Neural progenitor cell (in vitro differentiated cells): ENCODE measurements at regions not wholly inside any gene's neighbourhood (a gene's known extent, or its start where the extent isn't known, plus 50 kb on each side); places are given as distances from the start of the nearest gene placed in this dataset.

ENCODE experiments used
- DNase-seq: peaks from one replicate; pipeline ENCODE4 v3.0.0-alpha.2; 2016; ENCODE audit warnings: low spot score
- H2AFZ ChIP-seq: fragments of 200-600 bp; sonication (generic); replicated peaks from 2 replicates; pipeline ENCODE4 v1.6.1; 2016; ENCODE audit warnings: antibody characterized with exemption
- H3F3A ChIP-seq: fragments of 200-600 bp; sonication (generic); 2 replicates; pipeline ENCODE4 v1.6.1; 2016; ENCODE audit warnings: antibody characterized with exemption, low read depth
- H3K27ac ChIP-seq: fragments of 200-600 bp; sonication (generic); 2 replicates; pipeline ENCODE4 v1.5.1; 2016; ENCODE audit warnings: mild to moderate bottlenecking
- H3K27me3 ChIP-seq: fragments of 200-600 bp; sonication (generic); 2 replicates; pipeline ENCODE4 v1.6.1; 2016; ENCODE audit warnings: mild to moderate bottlenecking, moderate library complexity
- H3K36me3 ChIP-seq: fragments of 200-600 bp; sonication (generic); 2 replicates; pipeline ENCODE4 v1.5.1; 2016
- H3K4me1 ChIP-seq: fragments of 200-600 bp; sonication (generic); 2 replicates; pipeline ENCODE4 v1.6.1; 2016; ENCODE audit warnings: mixed run types
- H3K4me2 ChIP-seq: fragments of 200-600 bp; sonication (generic); 2 replicates; pipeline ENCODE4 v1.6.1; 2016
- H3K4me3 ChIP-seq: fragments of 200-600 bp; sonication (generic); 2 replicates; pipeline ENCODE4 v1.5.1; 2016
- H3K79me2 ChIP-seq: fragments of 200-600 bp; sonication (generic); 2 replicates; pipeline ENCODE4 v1.6.1; 2016; ENCODE audit warnings: low read depth
- H3K9ac ChIP-seq: fragments of 200-600 bp; sonication (generic); 2 replicates; pipeline ENCODE4 v1.6.1; 2016
- H3K9me3 ChIP-seq: fragments of 200-600 bp; sonication (generic); 2 replicates; pipeline ENCODE4 v1.5.1; 2016; ENCODE audit warnings: low read depth
- H4K20me1 ChIP-seq: fragments of 200-600 bp; sonication (generic); 2 replicates; pipeline ENCODE4 v1.6.1; 2016; ENCODE audit warnings: low read depth
- H3K27ac Mint-ChIP-seq: 3 replicates; pipeline ENCODE4 v1.8.0; 2021; ENCODE audit warnings: mixed read lengths
- H3K27me3 Mint-ChIP-seq: 2 replicates; pipeline ENCODE4 v1.8.0; 2022; ENCODE audit warnings: low read depth, mild to moderate bottlenecking, inconsistent platforms, moderate library complexity, mixed read lengths; ENCODE audit not compliant: insufficient read depth
- H3K36me3 Mint-ChIP-seq: 3 replicates; pipeline ENCODE4 v1.8.0; 2021; ENCODE audit warnings: mixed read lengths
- H3K4me1 Mint-ChIP-seq: 3 replicates; pipeline ENCODE4 v1.8.0; 2021; ENCODE audit warnings: mixed read lengths
- H3K4me3 Mint-ChIP-seq: 3 replicates; pipeline ENCODE4 v1.8.0; 2021; ENCODE audit warnings: mild to moderate bottlenecking, moderate library complexity, mixed read lengths
- H3K9me3 Mint-ChIP-seq: 3 replicates; pipeline ENCODE4 v1.8.0; 2020; ENCODE audit warnings: mixed read lengths
- EZH2 ChIP-seq: fragments of 200-600 bp; sonication (generic); IDR thresholded peaks from 2 replicates; pipeline ENCODE4 v1.6.1; 2017; ENCODE audit warnings: antibody characterized with exemption, mild to moderate bottlenecking, moderate library complexity
- EZH2phosphoT487 ChIP-seq: fragments of 200-600 bp; sonication (generic); IDR thresholded peaks from 2 replicates; pipeline ENCODE4 v1.6.1; 2017; ENCODE audit warnings: antibody characterized with exemption
- TF ChIP-seq, protein P1 (sequence below): fragments of 200-600 bp; sonication (generic); IDR thresholded peaks from 2 replicates; pipeline ENCODE4 v1.5.1; 2017; ENCODE audit warnings: antibody characterized with exemption, mild to moderate bottlenecking

GRCh38 chr6:91711518-91711917, 1124.6 kb upstream of the MAP3K7 start:
- Histone ChIP-seq H3K9ac (no peak overlapping the region), H3K27ac (no peak overlapping the region), H3K4me1 (no peaks in the 10 kb centered on the region), H3K36me3 (no peaks in the 10 kb centered on the region), H4K20me1 (no peaks in the 10 kb centered on the region), H3K4me3 (no peak overlapping the region), H3K4me2 (no peak overlapping the region), H3K9me3 (no peaks in the 10 kb centered on the region), H3K27me3 (no peaks in the 10 kb centered on the region), H3F3A (no peaks in the 10 kb centered on the region), H3K79me2 (no peaks in the 10 kb centered on the region), H2AFZ (no peak overlapping the region)
- DNase-seq, result no peak
- no peaks in the 10 kb centered on the region for H3K9me3 Mint-ChIP-seq
- TF ChIP-seq EZH2phosphoT487 (no peak), EZH2 (no peak)
- TF ChIP-seq, protein P1, sequence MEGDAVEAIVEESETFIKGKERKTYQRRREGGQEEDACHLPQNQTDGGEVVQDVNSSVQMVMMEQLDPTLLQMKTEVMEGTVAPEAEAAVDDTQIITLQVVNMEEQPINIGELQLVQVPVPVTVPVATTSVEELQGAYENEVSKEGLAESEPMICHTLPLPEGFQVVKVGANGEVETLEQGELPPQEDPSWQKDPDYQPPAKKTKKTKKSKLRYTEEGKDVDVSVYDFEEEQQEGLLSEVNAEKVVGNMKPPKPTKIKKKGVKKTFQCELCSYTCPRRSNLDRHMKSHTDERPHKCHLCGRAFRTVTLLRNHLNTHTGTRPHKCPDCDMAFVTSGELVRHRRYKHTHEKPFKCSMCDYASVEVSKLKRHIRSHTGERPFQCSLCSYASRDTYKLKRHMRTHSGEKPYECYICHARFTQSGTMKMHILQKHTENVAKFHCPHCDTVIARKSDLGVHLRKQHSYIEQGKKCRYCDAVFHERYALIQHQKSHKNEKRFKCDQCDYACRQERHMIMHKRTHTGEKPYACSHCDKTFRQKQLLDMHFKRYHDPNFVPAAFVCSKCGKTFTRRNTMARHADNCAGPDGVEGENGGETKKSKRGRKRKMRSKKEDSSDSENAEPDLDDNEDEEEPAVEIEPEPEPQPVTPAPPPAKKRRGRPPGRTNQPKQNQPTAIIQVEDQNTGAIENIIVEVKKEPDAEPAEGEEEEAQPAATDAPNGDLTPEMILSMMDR, result no peak
- H3K4me1 Mint-ChIP-seq, result peaks cover 5% of the 10 kb centered on the region
- peaks cover 5% of the 10 kb centered on the region for H3K27me3 Mint-ChIP-seq
- H3K36me3 Mint-ChIP-seq, result no peaks in the 10 kb centered on the region
- no peak overlapping the region for H3K27ac Mint-ChIP-seq
- no peak overlapping the region for H3K4me3 Mint-ChIP-seq

GRCh38 chr6:91710342-91710741, 1123.5 kb upstream of the MAP3K7 start:
- Histone ChIP-seq H3K9me3 (no peaks in the 10 kb centered on the region), H3K36me3 (no peaks in the 10 kb centered on the region), H3K4me2 (no peak overlapping the region), H2AFZ (no peak overlapping the region), H3K9ac (no peak overlapping the region), H4K20me1 (no peaks in the 10 kb centered on the region), H3K4me3 (no peak overlapping the region), H3F3A (no peaks in the 10 kb centered on the region), H3K27me3 (no peaks in the 10 kb centered on the region), H3K4me1 (no peaks in the 10 kb centered on the region), H3K79me2 (no peaks in the 10 kb centered on the region), H3K27ac (no peak overlapping the region)
- TF ChIP-seq, protein P1, result no peak
- no peak for TF ChIP-seq EZH2
- no peak for TF ChIP-seq EZH2phosphoT487
- H3K4me3 Mint-ChIP-seq, result no peak overlapping the region
- H3K9me3 Mint-ChIP-seq, result no peaks in the 10 kb centered on the region
- peaks cover 2% of the 10 kb centered on the region for H3K27me3 Mint-ChIP-seq
- no peak for DNase-seq
- no peak overlapping the region for H3K27ac Mint-ChIP-seq
- peaks cover 2% of the 10 kb centered on the region for H3K4me1 Mint-ChIP-seq
- H3K36me3 Mint-ChIP-seq, result no peaks in the 10 kb centered on the region

GRCh38 chr6:91708534-91708933, 1121.7 kb upstream of the MAP3K7 start:
- no peak overlapping the region for H3K9ac ChIP-seq
- H4K20me1 ChIP-seq, result no peaks in the 10 kb centered on the region
- H3K9me3 ChIP-seq, result no peaks in the 10 kb centered on the region
- Mint-ChIP-seq H3K4me3 (no peak overlapping the region), H3K4me1 (peaks cover 2% of the 10 kb centered on the region), H3K9me3 (no peaks in the 10 kb centered on the region), H3K27me3 (peaks cover 2% of the 10 kb centered on the region), H3K27ac (no peak overlapping the region), H3K36me3 (no peaks in the 10 kb centered on the region)
- no peaks in the 10 kb centered on the region for H3K36me3 ChIP-seq
- TF ChIP-seq, protein P1, result no peak
- no peak for TF ChIP-seq EZH2
- no peak for TF ChIP-seq EZH2phosphoT487
- H3K4me1 ChIP-seq, result no peaks in the 10 kb centered on the region
- no peak overlapping the region for H3K4me3 ChIP-seq
- H3K27me3 ChIP-seq, result no peaks in the 10 kb centered on the region
- H3K27ac ChIP-seq, result no peak overlapping the region
- H3K4me2 ChIP-seq, result no peak overlapping the region
- H3F3A ChIP-seq, result no peaks in the 10 kb centered on the region
- DNase-seq, result no peak
- no peak overlapping the region for H2AFZ ChIP-seq
- H3K79me2 ChIP-seq, result no peaks in the 10 kb centered on the region

GRCh38 chr6:91705646-91706045, 1118.8 kb upstream of the MAP3K7 start:
- Mint-ChIP-seq H3K27ac (no peak overlapping the region), H3K36me3 (no peaks in the 10 kb centered on the region), H3K4me3 (no peak overlapping the region), H3K27me3 (peaks cover 4% of the 10 kb centered on the region), H3K4me1 (peaks cover 2% of the 10 kb centered on the region), H3K9me3 (no peaks in the 10 kb centered on the region)
- no peak overlapping the region for H3K27ac ChIP-seq
- TF ChIP-seq EZH2phosphoT487 (no peak), EZH2 (no peak)
- TF ChIP-seq, protein P1, result no peak
- H2AFZ ChIP-seq, result no peak overlapping the region
- DNase-seq, result no peak
- no peak overlapping the region for H3K4me3 ChIP-seq
- H3K4me2 ChIP-seq, result no peak overlapping the region
- no peaks in the 10 kb centered on the region for H3K79me2 ChIP-seq
- H3K36me3 ChIP-seq, result no peaks in the 10 kb centered on the region
- no peaks in the 10 kb centered on the region for H4K20me1 ChIP-seq
- H3K9me3 ChIP-seq, result no peaks in the 10 kb centered on the region
- no peak overlapping the region for H3K9ac ChIP-seq
- no peaks in the 10 kb centered on the region for H3F3A ChIP-seq
- no peaks in the 10 kb centered on the region for H3K27me3 ChIP-seq
- no peaks in the 10 kb centered on the region for H3K4me1 ChIP-seq
